ENCODE measurements at regions not wholly inside any gene's neighbourhood (a gene's known extent, or its start where the extent isn't known, plus 50 kb on each side); places are given as distances from the start of the nearest gene placed in this dataset.

DNA sequence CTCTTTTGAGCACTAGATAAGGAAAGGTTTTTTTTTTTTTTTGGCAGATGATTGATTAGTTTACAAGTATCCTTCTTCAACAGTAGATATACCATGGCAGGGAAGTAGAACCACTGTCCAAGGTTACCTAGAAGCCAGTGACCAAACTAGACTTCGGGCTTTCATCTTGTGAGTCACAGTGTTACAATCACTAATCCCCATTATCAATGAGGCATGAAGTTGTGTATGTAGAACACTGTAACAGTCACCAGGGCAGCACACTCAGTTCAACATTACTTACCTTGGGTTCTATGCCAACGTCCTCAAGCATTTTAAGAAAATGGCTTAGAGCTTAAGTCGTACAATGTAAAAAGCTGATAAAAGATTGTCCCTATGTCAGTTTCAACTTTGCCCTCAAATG lies 430.9 kb downstream of the ETS1 start (continued):
- no peak for TF ChIP-seq STAT1 (IDR thresholded peaks at IDR 0.05; ENCODE audit: unreplicated experiment)

DNA sequence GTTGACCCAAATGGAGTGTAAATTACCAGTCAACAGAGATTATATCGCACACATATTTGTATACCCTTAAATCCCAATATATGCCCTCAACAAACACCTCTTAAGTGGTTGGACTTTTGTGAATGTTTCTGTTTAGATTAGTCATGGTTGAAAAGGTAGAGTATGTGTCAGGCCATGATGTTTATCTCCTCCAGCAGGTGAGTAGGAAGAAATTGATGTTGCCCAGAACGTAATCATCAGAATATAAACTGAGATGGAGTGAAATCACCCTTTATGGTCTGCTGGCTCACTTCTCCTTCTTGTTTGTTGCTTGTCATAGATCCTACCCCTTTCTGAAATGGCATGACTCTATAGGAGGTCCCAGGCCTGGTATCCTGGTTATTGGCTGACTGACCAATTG lies 431.8 kb downstream of the ETS1 start:
- Histone ChIP-seq H3F3A (replicated peaks; ENCODE audit: low read depth) (no peaks in the 10 kb centered on the region), H3K36me3 (ENCODE audit: insufficient read depth) (no peaks in the 10 kb centered on the region), H4K20me1 (replicated peaks; ENCODE audit: insufficient read depth) (no peaks in the 10 kb centered on the region), H3K4me2 (no peak overlapping the region), H3K4me3 (no peak overlapping the region), H3K4me1 (ENCODE audit: insufficient read depth) (no peaks in the 10 kb centered on the region), H3K27me3 (ENCODE audit: insufficient read depth) (no peaks in the 10 kb centered on the region), H3K27ac (ENCODE audit: low read depth) (no peak overlapping the region), H3K9me2 (ENCODE audit: insufficient read depth) (no peaks in the 10 kb centered on the region), H2AFZ (no peak overlapping the region), H3K79me2 (replicated peaks; ENCODE audit: insufficient read depth) (no peaks in the 10 kb centered on the region)
- TF ChIP-seq, protein P1, sequence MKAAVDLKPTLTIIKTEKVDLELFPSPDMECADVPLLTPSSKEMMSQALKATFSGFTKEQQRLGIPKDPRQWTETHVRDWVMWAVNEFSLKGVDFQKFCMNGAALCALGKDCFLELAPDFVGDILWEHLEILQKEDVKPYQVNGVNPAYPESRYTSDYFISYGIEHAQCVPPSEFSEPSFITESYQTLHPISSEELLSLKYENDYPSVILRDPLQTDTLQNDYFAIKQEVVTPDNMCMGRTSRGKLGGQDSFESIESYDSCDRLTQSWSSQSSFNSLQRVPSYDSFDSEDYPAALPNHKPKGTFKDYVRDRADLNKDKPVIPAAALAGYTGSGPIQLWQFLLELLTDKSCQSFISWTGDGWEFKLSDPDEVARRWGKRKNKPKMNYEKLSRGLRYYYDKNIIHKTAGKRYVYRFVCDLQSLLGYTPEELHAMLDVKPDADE (IDR thresholded peaks at IDR 0.05) = no peak
- no peak for TF ChIP-seq NANOG (IDR thresholded peaks at IDR 0.05; ENCODE audit: borderline replicate concordance)
- no peak for TF ChIP-seq ZNF462 (CRISPR knock-in tag; IDR thresholded peaks at IDR 0.05)
- TF ChIP-seq JUNB (IDR thresholded peaks at IDR 0.05; ENCODE audit: unreplicated experiment) = no peak
- H3K4me1 Mint-ChIP-seq = no peaks in the 10 kb centered on the region
- H3K4me3 Mint-ChIP-seq = no peak overlapping the region
- no peak for ATAC-seq
- no peak for DNase-seq (ENCODE audit: low spot score)
- no peaks in the 10 kb centered on the region for H3K36me3 Mint-ChIP-seq (ENCODE audit: low read depth)
- H3K27ac Mint-ChIP-seq = no peak overlapping the region
- peaks cover 3% of the 10 kb centered on the region for H3K27me3 Mint-ChIP-seq (ENCODE audit: insufficient read depth, low read depth, poor library complexity)
- H3K9me3 Mint-ChIP-seq = no peaks in the 10 kb centered on the region

All from GM23338 (cell line).